Fibroblast of lung (primary cell): ENCODE measurements at regions not wholly inside any gene's neighbourhood (a gene's known extent, or its start where the extent isn't known, plus 50 kb on each side); places are given as distances from the start of the nearest gene placed in this dataset.
"Not testable (repeated sequence)": the region's sequence is repeated elsewhere in the genome, so short reads cannot be mapped to it uniquely, and the experiment has no call there.

Source experiments
- DNase-seq, 2 donors: peaks; one replicate each; pipeline versions ENCODE4 v3.0.0 to v3.0.0-alpha.2; 2010; ENCODE audit warnings: low read depth in 2 of 2
- H2AFZ ChIP-seq: 2 replicates; pipeline ENCODE4 v1.5.1; 2012; ENCODE audit warnings: low read length, control low read depth, inconsistent platforms
- H3K27ac ChIP-seq: 2 replicates; pipeline ENCODE4 v1.5.1; 2011; ENCODE audit warnings: low read length, control low read depth; ENCODE audit not compliant: insufficient read depth
- H3K27me3 ChIP-seq: 2 replicates; pipeline ENCODE4 v1.5.1; 2011; ENCODE audit warnings: mild to moderate bottlenecking, low read length; ENCODE audit not compliant: control insufficient read depth, insufficient read depth
- H3K36me3 ChIP-seq: 2 replicates; pipeline ENCODE4 v1.5.1; 2011; ENCODE audit warnings: low read length; ENCODE audit not compliant: control insufficient read depth, insufficient read depth
- H3K4me1 ChIP-seq: 2 replicates; pipeline ENCODE4 v1.5.1; 2011; ENCODE audit warnings: low read length; ENCODE audit not compliant: control insufficient read depth, insufficient read depth; ENCODE audit errors: extremely low read depth
- H3K4me2 ChIP-seq: 2 replicates; pipeline ENCODE4 v1.5.1; 2011; ENCODE audit warnings: low read length, control low read depth; ENCODE audit not compliant: insufficient read depth; ENCODE audit errors: extremely low read depth
- H3K4me3 ChIP-seq, 4 experiments: fragments of 200-600 bp in 1 of 4; sonication (generic) in 1 of 4; replicated peaks in 1 of 4; 2 replicates each; pipeline ENCODE4 v1.5.1; 2011 to 2016; ENCODE audit warnings: low read length in 4 of 4, low read depth in 3 of 4, mild to moderate bottlenecking in 3 of 4, control low read depth in 2 of 4, inconsistent platforms in 1 of 4, mixed read lengths in 1 of 4; ENCODE audit not compliant: insufficient read depth in 1 of 4; ENCODE audit errors: control extremely low read depth in 1 of 4
- H3K79me2 ChIP-seq: 2 replicates; pipeline ENCODE4 v1.5.1; 2012; ENCODE audit warnings: mild to moderate bottlenecking, low read length, inconsistent platforms; ENCODE audit not compliant: control insufficient read depth, insufficient read depth
- H3K9ac ChIP-seq: 2 replicates; pipeline ENCODE4 v1.5.1; 2011; ENCODE audit warnings: mild to moderate bottlenecking, low read length, control low read depth; ENCODE audit not compliant: insufficient read depth
- H3K9me3 ChIP-seq: 2 replicates; pipeline ENCODE4 v1.5.1; 2012; ENCODE audit warnings: low read depth, low read length; ENCODE audit not compliant: control insufficient read depth, insufficient read depth
- H4K20me1 ChIP-seq: 2 replicates; pipeline ENCODE4 v1.5.1; 2011; ENCODE audit warnings: low read length; ENCODE audit not compliant: control insufficient read depth, insufficient read depth; ENCODE audit errors: extremely low read depth
- CTCF ChIP-seq, 2 donors: IDR thresholded peaks in 1 of 2; conservative IDR thresholded peaks in 1 of 2; 1 replicate in 1 of 2; 2 replicates in 1 of 2; pipeline ENCODE4 v1.5.1; 2011 to 2012; ENCODE audit warnings: low read length in 2 of 2, control low read depth in 1 of 2, inconsistent platforms in 1 of 2, low read depth in 1 of 2, mild to moderate bottlenecking in 1 of 2
- EZH2 ChIP-seq: IDR thresholded peaks from 2 replicates; pipeline ENCODE4 v1.5.1; 2012; ENCODE audit warnings: low read length, control low read depth, mild to moderate bottlenecking; ENCODE audit errors: missing control alignments

- H3K4me1 ChIP-seq, H3K36me3 ChIP-seq, H3K9ac ChIP-seq, H3K79me2 ChIP-seq, H3K27me3 ChIP-seq, H3K27ac ChIP-seq, DNase-seq, H2AFZ ChIP-seq, H4K20me1 ChIP-seq, H3K4me2 ChIP-seq, H3K9me3 ChIP-seq, H3K4me3 ChIP-seq: not testable (repeated sequence)
Observed at GRCh38 chrX:107296184-107296583, 89.8 kb downstream of the DNAAF6 start.

DNA sequence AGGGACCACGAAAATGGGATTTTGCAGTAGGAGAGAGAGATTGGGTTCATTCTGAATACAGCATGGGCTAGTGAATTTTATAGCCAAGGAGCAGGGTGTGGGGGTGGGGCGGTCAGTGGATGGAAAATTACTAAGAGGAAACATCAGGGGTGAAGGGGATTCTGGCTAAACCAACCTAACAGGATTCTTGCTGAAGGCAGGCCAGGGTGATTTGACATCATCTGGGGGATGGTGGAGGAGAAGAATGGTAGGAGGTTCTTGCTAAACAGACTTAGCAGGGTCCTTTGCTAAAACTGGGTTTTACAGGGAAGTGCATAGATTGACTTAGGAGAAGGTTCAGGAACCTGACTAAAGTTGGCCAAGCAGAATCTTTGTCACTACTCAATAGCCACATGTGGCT is 91.9 kb downstream of the DNAAF6 start:
- TF ChIP-seq CTCF (conservative IDR thresholded peaks at IDR 0.05 in 1 of 2, IDR thresholded peaks at IDR 0.05 in 1 of 2; ENCODE audit: low read depth in 1 of 2, low read length in 2 of 2) (no peak), EZH2 (no peak)
- no peaks in the 10 kb centered on the region for H4K20me1 ChIP-seq
- no peaks in the 10 kb centered on the region for H3K36me3 ChIP-seq
- H3K9me3 ChIP-seq: no peaks in the 10 kb centered on the region
- H3K79me2 ChIP-seq: no peaks in the 10 kb centered on the region
- no peak overlapping the region for H2AFZ ChIP-seq
- no peak for DNase-seq
- H3K27ac ChIP-seq: no peak overlapping the region
- no peaks in the 10 kb centered on the region for H3K4me1 ChIP-seq
- H3K9ac ChIP-seq: no peak overlapping the region
- no peak overlapping the region for H3K4me2 ChIP-seq
- H3K27me3 ChIP-seq: no peaks in the 10 kb centered on the region
- no peak overlapping the region for H3K4me3 ChIP-seq

GRCh38 chrX:107301253-107301652 is 94.8 kb downstream of the DNAAF6 start:
- Histone ChIP-seq H3K27me3 (no peaks in the 10 kb centered on the region), H3K4me1 (no peaks in the 10 kb centered on the region), H3K4me2 (no peak overlapping the region), H4K20me1 (no peaks in the 10 kb centered on the region), H3K36me3 (no peaks in the 10 kb centered on the region), H3K27ac (no peak overlapping the region), H3K9me3 (no peaks in the 10 kb centered on the region), H3K9ac (no peak overlapping the region), H3K4me3 (no peak overlapping the region), H3K79me2 (no peaks in the 10 kb centered on the region), H2AFZ (no peak overlapping the region)
- TF ChIP-seq EZH2 (no peak), CTCF (conservative IDR thresholded peaks at IDR 0.05 in 1 of 2, IDR thresholded peaks at IDR 0.05 in 1 of 2; ENCODE audit: low read depth in 1 of 2, low read length in 2 of 2) (no peak)
- no peak for DNase-seq

GRCh38 chrX:107304141-107304540 is 97.7 kb downstream of the DNAAF6 start:
- Histone ChIP-seq H3K27ac (no peak overlapping the region), H4K20me1 (no peaks in the 10 kb centered on the region), H3K4me1 (no peaks in the 10 kb centered on the region), H3K27me3 (no peaks in the 10 kb centered on the region), H2AFZ (no peak overlapping the region), H3K9ac (no peak overlapping the region), H3K4me2 (no peak overlapping the region), H3K36me3 (no peaks in the 10 kb centered on the region), H3K4me3 (no peak overlapping the region), H3K79me2 (no peaks in the 10 kb centered on the region), H3K9me3 (no peaks in the 10 kb centered on the region)
- DNase-seq: no peak
- TF ChIP-seq EZH2 (no peak), CTCF (conservative IDR thresholded peaks at IDR 0.05 in 1 of 2, IDR thresholded peaks at IDR 0.05 in 1 of 2; ENCODE audit: low read depth in 1 of 2, low read length in 2 of 2) (no peak)
